GM19372 (cell line): ENCODE measurements at regions not wholly inside any gene's neighbourhood (a gene's known extent, or its start where the extent isn't known, plus 50 kb on each side); places are given as distances from the start of the nearest gene placed in this dataset.

ENCODE experiments used
- ATAC-seq: cut with Tn5 transposase; IDR thresholded peaks from one replicate; pipeline ENCODE4 v1.9.1; 2021; ENCODE audit warnings: mild to moderate bottlenecking, low read depth, moderate library complexity; ENCODE audit not compliant: unreplicated experiment

GRCh38 chr10:78404296-78404695 is 370.6 kb downstream of the RPS24 start:
- ATAC-seq: no peak

- ATAC-seq: no peak
Observed at GRCh38 chr10:78405231-78405630, 371.6 kb downstream of the RPS24 start.

- no peak for ATAC-seq
Observed at GRCh38 chr10:78405736-78406135, 372.1 kb downstream of the RPS24 start.

GRCh38 chr10:78406648-78407008 is 373.0 kb downstream of the RPS24 start:
- no peak for ATAC-seq

- ATAC-seq: no peak
Observed at GRCh38 chr10:78407009-78407711, 373.5 kb downstream of the RPS24 start.

GRCh38 chr10:78407966-78408365 is 374.3 kb downstream of the RPS24 start:
- no peak for ATAC-seq

GRCh38 chr10:78408671-78409472 is 375.2 kb downstream of the RPS24 start:
- ATAC-seq: no peak

- ATAC-seq: no peak
Observed at GRCh38 chr10:78410046-78410965, 376.6 kb downstream of the RPS24 start.

GRCh38 chr10:78411716-78412115 is 378.1 kb downstream of the RPS24 start:
- ATAC-seq: no peak

GRCh38 chr10:78412605-78413004 is 378.9 kb downstream of the RPS24 start:
- no peak for ATAC-seq

- ATAC-seq: no peak
Observed at GRCh38 chr10:78413076-78414055, 379.7 kb downstream of the RPS24 start.

- ATAC-seq: no peak
Observed at GRCh38 chr10:78414380-78414779, 380.7 kb downstream of the RPS24 start.

- no peak for ATAC-seq
Observed at GRCh38 chr10:78415111-78415510, 381.4 kb downstream of the RPS24 start.

GRCh38 chr10:78416031-78417011 is 382.7 kb downstream of the RPS24 start:
- no peak for ATAC-seq

GRCh38 chr10:78417425-78418370 is 384.0 kb downstream of the RPS24 start:
- ATAC-seq: no peak

GRCh38 chr10:78419481-78420265 is 386.0 kb downstream of the RPS24 start:
- ATAC-seq: no peak
